GM12878 (cell line): ENCODE measurements at regions not wholly inside any gene's neighbourhood (a gene's known extent, or its start where the extent isn't known, plus 50 kb on each side); places are given as distances from the start of the nearest gene placed in this dataset.

ENCODE experiments used
- ATAC-seq: fragments of 200-7000 bp; cut with Tn5 transposase; 3 replicates; pipeline ENCODE4 v1.9.1; 2020; ENCODE audit warnings: mild to moderate bottlenecking, moderate library complexity
- BruUV-seq: library from RNA; stranded (reverse); fragments of 400-500 nt; replicated peaks from 2 replicates; lab custom pipeline; 2021; lab: Mats Ljungman, UMichigan
- CTCF ChIA-PET: fragments of 300-600 bp; sonication (Branson Sonifier 250); formaldehyde crosslinking; extraction: SDS; loops from one replicate; lab custom pipeline; 2021; ENCODE audit warnings: inconsistent platforms; lab: Yijun Ruan, JAX
- POLR2A ChIA-PET: fragments of 350-600 bp; formaldehyde crosslinking; extraction: SDS; loops from one replicate; lab custom pipeline; 2021; ENCODE audit warnings: inconsistent platforms; lab: Charles Lee
- RAD21 ChIA-PET: fragments of 300-600 bp; sonication (Branson Sonifier 250); formaldehyde crosslinking; loops from one replicate; lab custom pipeline; 2023; ENCODE audit warnings: antibody characterized with exemption; ENCODE audit not compliant: unreplicated experiment; lab: Charles Lee
- SMC1A ChIA-PET: fragments of 300-600 bp; sonication (Branson Sonifier 250); formaldehyde crosslinking; loops from one replicate; lab custom pipeline; 2023; ENCODE audit not compliant: unreplicated experiment, uncharacterized antibody; lab: Charles Lee
- DNase-seq: peaks from one replicate; pipeline ENCODE4 v3.0.0-alpha.2; 2011; ENCODE audit warnings: low read depth, low spot score
- FAIRE-seq: peaks from 3 replicates; lab custom pipeline; 2011; peaks lifted over from hg19 to GRCh38; lab: Jason Lieb, UNC
- H2AFZ ChIP-seq: 2 replicates; pipeline ENCODE4 v1.6.0; 2011; ENCODE audit warnings: low read depth, low read length, control low read depth; ENCODE audit not compliant: control insufficient read depth
- H3K27ac ChIP-seq: 2 replicates; pipeline ENCODE4 v1.5.1; 2011; ENCODE audit warnings: control low read depth; ENCODE audit not compliant: control insufficient read depth, insufficient read depth
- H3K27me3 ChIP-seq, 2 experiments: replicated peaks in 1 of 2; 2 replicates each; pipeline versions ENCODE4 v1.6.0 to v1.6.1; 2011; ENCODE audit warnings: low read length in 1 of 2; ENCODE audit not compliant: control insufficient read depth in 2 of 2, insufficient read depth in 2 of 2
- H3K36me3 ChIP-seq, 2 experiments: 2 replicates each; pipeline ENCODE4 v1.5.1; 2011; ENCODE audit warnings: low read length in 1 of 2; ENCODE audit not compliant: control insufficient read depth in 2 of 2, insufficient read depth in 2 of 2
- H3K4me1 ChIP-seq: 2 replicates; pipeline ENCODE4 v1.6.1; 2011; ENCODE audit warnings: mild to moderate bottlenecking, low read length, moderate library complexity, mixed read lengths; ENCODE audit not compliant: control insufficient read depth, insufficient read depth
- H3K4me2 ChIP-seq: 2 replicates; pipeline ENCODE4 v1.6.0; 2011; ENCODE audit warnings: control low read depth; ENCODE audit not compliant: control insufficient read depth, insufficient read depth
- H3K4me3 ChIP-seq: fragments of 200-600 bp; sonication (generic); 2 replicates; pipeline ENCODE4 v1.5.1; 2016
- H3K79me2 ChIP-seq: 2 replicates; pipeline ENCODE4 v1.6.0; 2011; ENCODE audit warnings: low read length; ENCODE audit not compliant: control insufficient read depth, insufficient read depth
- H3K9ac ChIP-seq: 2 replicates; pipeline ENCODE4 v1.8.0; 2011; ENCODE audit warnings: low read length, control low read depth, mixed read lengths; ENCODE audit not compliant: control insufficient read depth, insufficient read depth
- H3K9me3 ChIP-seq: replicated peaks from 3 replicates; pipeline ENCODE4 v1.5.1; 2011; ENCODE audit warnings: mild to moderate bottlenecking, low read length; ENCODE audit not compliant: control insufficient read depth, insufficient read depth
- H4K20me1 ChIP-seq: 2 replicates; pipeline ENCODE4 v1.6.0; 2011; ENCODE audit not compliant: control insufficient read depth, insufficient read depth
- CBX5 ChIP-seq: sonication (generic); IDR thresholded peaks from 2 replicates; pipeline ENCODE4 v1.6.1; 2016; ENCODE audit warnings: low read depth, moderate library complexity, mild to moderate bottlenecking, inconsistent platforms
- CEBPB ChIP-seq, 2 experiments: fragments of 150-350 bp in 1 of 2; IDR thresholded peaks; 2 replicates each; pipeline ENCODE4 v1.6.1; 2012 to 2014; ENCODE audit warnings: low read depth in 2 of 2, low read length in 2 of 2, borderline replicate concordance in 1 of 2, inconsistent platforms in 1 of 2
- KAT2A ChIP-seq: conservative IDR thresholded peaks from 2 replicates; pipeline ENCODE4 v1.6.1; 2011; ENCODE audit warnings: low read depth, low read length; ENCODE audit not compliant: control insufficient read depth
- MEF2A ChIP-seq: IDR thresholded peaks from 2 replicates; pipeline ENCODE4 v1.6.1; 2011; ENCODE audit warnings: low read depth, mild to moderate bottlenecking, low read length, moderate library complexity; ENCODE audit not compliant: insufficient read depth
- PAX8 ChIP-seq: fragments of 450-650 bp; IDR thresholded peaks from 2 replicates; pipeline ENCODE4 v1.6.1; 2017; ENCODE audit warnings: mild to moderate bottlenecking, moderate library complexity
- STAT3 ChIP-seq: IDR thresholded peaks from 2 replicates; pipeline ENCODE4 v1.6.1; 2011; ENCODE audit warnings: low read depth, low read length, improper control_type of control experiment
- ZNF622 ChIP-seq: fragments of 450-650 bp; IDR thresholded peaks from 2 replicates; pipeline ENCODE4 v1.6.1; 2017; ENCODE audit warnings: mild to moderate bottlenecking, inconsistent platforms
- WGBS: methylation state at CpG from one replicate; pipeline ENCODE4 v1.1.6; 2016; ENCODE audit warnings: low lambda C conversion rate; ENCODE audit not compliant: insufficient replicate concordance, insufficient coverage; ENCODE audit errors: missing lambda C conversion rate; 5-methylcytosine and 5-hydroxymethylcytosine counted together
- in situ Hi-C: fragments of 300-500 bp; cut with MboI; formaldehyde crosslinking; loops from 9 replicates; pipeline ENCODE4 v1.14.3; 2018; ENCODE audit warnings: mixed read lengths
- intact Hi-C: fragments of 100-400 bp; cut with micrococcal nuclease; formaldehyde crosslinking; loops from one replicate; pipeline ENCODE4 v1.14.2; 2022; ENCODE audit not compliant: unreplicated experiment
- TF ChIP-seq, protein P1 (sequence below): fragments of 450-650 bp; IDR thresholded peaks from 2 replicates; pipeline ENCODE4 v1.6.1; 2017; ENCODE audit warnings: borderline replicate concordance
- TF ChIP-seq, protein P2 (sequence below): IDR thresholded peaks from 2 replicates; pipeline ENCODE4 v1.6.1; 2012; ENCODE audit warnings: low read depth, low read length, improper control_type of control experiment

DNA sequence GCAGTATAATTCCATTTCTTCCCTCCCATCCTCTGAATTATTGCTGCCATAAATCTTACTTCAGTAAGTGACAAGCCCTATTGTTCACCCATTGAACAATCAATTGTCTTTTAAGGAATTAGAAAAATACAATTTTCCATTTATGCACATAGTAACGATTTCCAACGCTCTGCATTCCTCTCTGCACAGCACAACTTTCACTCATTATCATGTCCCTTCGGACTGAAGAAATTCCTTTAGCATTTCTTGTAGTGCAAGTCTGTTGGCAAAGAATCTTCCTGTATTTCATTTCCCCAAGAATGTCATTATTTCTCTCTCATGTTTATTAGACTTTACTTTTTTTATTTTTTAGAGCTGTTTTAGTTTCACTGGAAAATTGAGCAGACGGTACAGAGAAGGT, 252.1 kb upstream of the RTL1 start:
- ATAC-seq (no peak), DNase-seq (no peak), FAIRE-seq (no peak)
- no peaks in the 10 kb centered on the region for H3K36me3 ChIP-seq
- no peaks in the 10 kb centered on the region; the same call in 2 of the 3 replicates for H3K9me3 ChIP-seq
- ChIA-PET RAD21 (no interaction called here), CTCF (no interaction called here), SMC1A (no interaction called here), POLR2A (no interaction called here)
- in situ Hi-C loops: no loop called here
- H3K79me2 ChIP-seq: no peaks in the 10 kb centered on the region
- no peaks in the 10 kb centered on the region for H4K20me1 ChIP-seq
- TF ChIP-seq MEF2A: no peak
- TF ChIP-seq STAT3: no peak
- no peak for TF ChIP-seq CEBPB (IDR thresholded peaks at IDR 0.05; ENCODE audit: borderline replicate concordance in 1 of 2, low read depth in 2 of 2, low read length in 2 of 2)
- TF ChIP-seq, protein P1, sequence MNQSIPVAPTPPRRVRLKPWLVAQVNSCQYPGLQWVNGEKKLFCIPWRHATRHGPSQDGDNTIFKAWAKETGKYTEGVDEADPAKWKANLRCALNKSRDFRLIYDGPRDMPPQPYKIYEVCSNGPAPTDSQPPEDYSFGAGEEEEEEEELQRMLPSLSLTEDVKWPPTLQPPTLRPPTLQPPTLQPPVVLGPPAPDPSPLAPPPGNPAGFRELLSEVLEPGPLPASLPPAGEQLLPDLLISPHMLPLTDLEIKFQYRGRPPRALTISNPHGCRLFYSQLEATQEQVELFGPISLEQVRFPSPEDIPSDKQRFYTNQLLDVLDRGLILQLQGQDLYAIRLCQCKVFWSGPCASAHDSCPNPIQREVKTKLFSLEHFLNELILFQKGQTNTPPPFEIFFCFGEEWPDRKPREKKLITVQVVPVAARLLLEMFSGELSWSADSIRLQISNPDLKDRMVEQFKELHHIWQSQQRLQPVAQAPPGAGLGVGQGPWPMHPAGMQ: no peak
- no peak for TF ChIP-seq KAT2A
- TF ChIP-seq ZNF622: no peak
- no peak for TF ChIP-seq PAX8
- H3K27me3 ChIP-seq: no peaks in the 10 kb centered on the region
- H3K4me3 ChIP-seq: no peak overlapping the region
- H3K27ac ChIP-seq: no peak overlapping the region
- no peaks in the 10 kb centered on the region for H3K4me1 ChIP-seq
- H3K9ac ChIP-seq: no peak overlapping the region
- no TSS peak for BruUV-seq
- intact Hi-C loops: no loop called here
- no peak overlapping the region for H2AFZ ChIP-seq
- no peak overlapping the region for H3K4me2 ChIP-seq
- WGBS: 36% methylated on average over 4 of the region's 4 CpGs

DNA sequence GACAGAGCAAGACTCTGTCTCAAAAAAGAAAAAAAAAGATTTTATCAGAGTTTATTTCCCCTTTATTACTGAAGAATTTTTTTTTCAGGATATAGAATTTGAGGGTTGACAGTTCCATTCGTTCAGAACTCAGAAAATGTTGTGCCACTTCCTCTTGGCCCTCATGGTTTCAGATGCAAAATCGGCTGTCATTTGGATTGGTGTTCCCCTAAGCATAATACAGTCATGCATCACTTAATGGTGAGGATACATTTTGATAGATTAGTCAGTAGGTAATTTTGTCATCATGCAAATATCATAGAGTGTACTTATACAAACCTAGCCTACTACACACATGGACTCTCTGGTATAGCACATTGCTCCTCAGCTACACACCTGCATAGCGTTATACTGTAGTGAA, 263.9 kb upstream of the RTL1 start:
- Histone ChIP-seq H3K4me3 (no peak overlapping the region), H3K4me1 (no peaks in the 10 kb centered on the region), H2AFZ (no peak overlapping the region), H3K36me3 (no peaks in the 10 kb centered on the region), H3K9ac (no peak overlapping the region), H3K9me3 (no peaks in the 10 kb centered on the region; the same call in 2 of the 3 replicates), H3K79me2 (no peaks in the 10 kb centered on the region), H3K27me3 (no peaks in the 10 kb centered on the region), H3K27ac (no peak overlapping the region), H3K4me2 (no peak overlapping the region), H4K20me1 (no peaks in the 10 kb centered on the region)
- FAIRE-seq: no peak
- ChIA-PET RAD21 (no interaction called here), CTCF (no interaction called here), SMC1A (no interaction called here), POLR2A (no interaction called here)
- no peak for ATAC-seq
- in situ Hi-C loops (no loop called here), intact Hi-C loops (no loop called here)
- BruUV-seq: no TSS peak
- WGBS: 28% methylated on average over 3 of the region's 3 CpGs
- TF ChIP-seq CBX5: peak; percentile 85; the same call in 1 of the 2 replicates
- TF ChIP-seq, protein P2, sequence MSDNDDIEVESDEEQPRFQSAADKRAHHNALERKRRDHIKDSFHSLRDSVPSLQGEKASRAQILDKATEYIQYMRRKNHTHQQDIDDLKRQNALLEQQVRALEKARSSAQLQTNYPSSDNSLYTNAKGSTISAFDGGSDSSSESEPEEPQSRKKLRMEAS: no peak
- no peak for DNase-seq
